Mesendoderm (in vitro differentiated cells): ENCODE measurements at regions not wholly inside any gene's neighbourhood (a gene's known extent, or its start where the extent isn't known, plus 50 kb on each side); places are given as distances from the start of the nearest gene placed in this dataset.
"Not testable (repeated sequence)": the region's sequence is repeated elsewhere in the genome, so short reads cannot be mapped to it uniquely, and the experiment has no call there.

Experiments used
- DNase-seq: peaks from one replicate; pipeline ENCODE4 v3.0.0; 2013
- H2AK5ac ChIP-seq: 2 replicates; pipeline ENCODE4 v1.6.1; 2013; ENCODE audit warnings: low read length, inconsistent platforms
- H2BK120ac ChIP-seq: 2 replicates; pipeline ENCODE4 v1.6.1; 2013; ENCODE audit warnings: low read depth, mild to moderate bottlenecking, low read length, moderate library complexity, mixed read lengths
- H2BK15ac ChIP-seq: replicated peaks from 2 replicates; pipeline ENCODE4 v1.6.1; 2013; ENCODE audit warnings: low read depth, mild to moderate bottlenecking, moderate library complexity
- H2BK5ac ChIP-seq: 2 replicates; pipeline ENCODE4 v1.6.1; 2013; ENCODE audit warnings: low read length, inconsistent platforms
- H3K18ac ChIP-seq: 2 replicates; pipeline ENCODE4 v1.6.1; 2013; ENCODE audit warnings: mild to moderate bottlenecking, low read length, mixed read lengths
- H3K23ac ChIP-seq: one replicate; pipeline ENCODE4 v1.6.1; 2013; ENCODE audit warnings: low read length
- H3K27ac ChIP-seq: 2 replicates; pipeline ENCODE4 v1.5.1; 2013; ENCODE audit warnings: low read depth, mild to moderate bottlenecking, inconsistent platforms, low read length, moderate library complexity
- H3K27me3 ChIP-seq: 2 replicates; pipeline ENCODE4 v1.6.1; 2013; ENCODE audit warnings: low read length, control low read depth, mild to moderate bottlenecking, inconsistent platforms; ENCODE audit not compliant: insufficient read depth, poor library complexity
- H3K36me3 ChIP-seq: 2 replicates; pipeline ENCODE4 v1.6.1; 2013; ENCODE audit warnings: low read length, inconsistent platforms; ENCODE audit not compliant: control insufficient read depth, insufficient read depth
- H3K4ac ChIP-seq: one replicate; pipeline ENCODE4 v1.6.1; 2013; ENCODE audit warnings: low read depth, mild to moderate bottlenecking, low read length, moderate library complexity
- H3K4me1 ChIP-seq: 2 replicates; pipeline ENCODE4 v1.6.1; 2013; ENCODE audit warnings: low read depth, low read length, inconsistent platforms; ENCODE audit not compliant: control insufficient read depth
- H3K4me2 ChIP-seq: 2 replicates; pipeline ENCODE4 v1.6.1; 2013; ENCODE audit warnings: low read length
- H3K4me3 ChIP-seq: 2 replicates; pipeline ENCODE4 v1.5.1; 2013; ENCODE audit warnings: mild to moderate bottlenecking, low read length
- H3K56ac ChIP-seq: one replicate; pipeline ENCODE4 v1.6.1; 2013; ENCODE audit warnings: low read length
- H3K79me1 ChIP-seq: 2 replicates; pipeline ENCODE4 v1.6.1; 2013; ENCODE audit warnings: low read length, inconsistent platforms
- H3K79me2 ChIP-seq: 2 replicates; pipeline ENCODE4 v1.6.1; 2013; ENCODE audit warnings: mild to moderate bottlenecking, low read length; ENCODE audit not compliant: control insufficient read depth, insufficient read depth
- H3K9ac ChIP-seq: 2 replicates; pipeline ENCODE4 v1.6.1; 2013; ENCODE audit warnings: low read length, inconsistent platforms
- H4K5ac ChIP-seq: one replicate; pipeline ENCODE4 v1.6.1; 2013; ENCODE audit warnings: low read length
- H4K8ac ChIP-seq: one replicate; pipeline ENCODE4 v1.6.1; 2013; ENCODE audit warnings: low read depth, mild to moderate bottlenecking, control low read depth, low read length, moderate library complexity
- WGBS: extraction: QIAGEN DNeasy Blood & Tissue Kit; methylation state at CpG from one replicate; pipeline ENCODE4 v1.1.7; 2013; ENCODE audit warnings: low lambda C conversion rate, missing lambda C conversion rate; ENCODE audit not compliant: insufficient coverage; ENCODE audit errors: extremely low coverage; 5-methylcytosine and 5-hydroxymethylcytosine counted together

DNA sequence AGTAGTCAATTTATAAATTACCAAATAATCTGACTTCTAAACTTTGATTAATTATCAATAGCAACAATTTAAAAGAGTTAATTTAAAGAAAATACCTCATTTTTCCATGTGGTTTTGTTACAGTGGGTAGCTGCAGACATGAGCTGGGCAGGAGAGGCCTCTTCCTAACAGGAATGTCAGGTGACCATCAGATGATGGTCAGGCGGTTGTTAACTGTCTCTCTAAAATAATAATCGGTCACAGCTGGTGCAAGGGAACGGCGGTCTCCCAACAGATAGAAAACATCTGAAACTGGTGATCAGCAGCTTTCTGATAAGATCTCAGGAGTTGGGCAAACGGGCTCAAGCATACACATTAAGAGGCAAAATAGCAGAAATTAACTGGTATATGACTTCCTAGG lies 342.7 kb upstream of the CYLC2 start:
- no peaks in the 10 kb centered on the region for H3K36me3 ChIP-seq
- no peak overlapping the region for H3K23ac ChIP-seq

DNA sequence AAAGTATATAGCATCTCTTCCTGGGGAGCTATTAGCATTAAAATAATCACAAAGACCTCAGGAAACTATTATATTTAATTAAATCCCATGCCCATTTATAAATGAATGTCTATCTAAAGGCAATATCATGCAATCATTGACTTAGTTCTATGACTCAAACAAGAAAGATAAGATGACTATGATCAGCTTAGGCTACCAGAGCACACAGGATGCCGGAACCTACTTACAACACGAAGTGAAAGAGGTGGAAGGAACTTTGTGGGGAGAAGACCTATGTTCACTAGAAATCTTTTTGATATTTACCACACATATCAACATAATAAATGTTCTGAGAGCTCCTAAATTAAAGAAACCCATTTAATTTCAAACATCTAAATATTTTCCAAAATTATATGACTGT lies 344.2 kb upstream of the CYLC2 start:
- no peak overlapping the region for H2AK5ac ChIP-seq
- H3K79me1 ChIP-seq, result no peaks in the 10 kb centered on the region
- H3K18ac ChIP-seq, result no peak overlapping the region
- H4K5ac ChIP-seq, result no peak overlapping the region
- H3K4me2 ChIP-seq, result no peak overlapping the region
- H3K4me1 ChIP-seq, result no peaks in the 10 kb centered on the region
- no peak overlapping the region for H4K8ac ChIP-seq
- WGBS, result no CpG with 5 or more reads among the region's 2 CpGs
- H3K9ac ChIP-seq, result no peak overlapping the region
- H2BK15ac ChIP-seq, result no peak overlapping the region
- no peak overlapping the region for H3K27ac ChIP-seq
- H2BK120ac ChIP-seq, result no peak overlapping the region
- no peak overlapping the region for H3K4me3 ChIP-seq
- no peaks in the 10 kb centered on the region for H3K27me3 ChIP-seq
- H3K56ac ChIP-seq, result no peak overlapping the region
- no peak overlapping the region for H2BK5ac ChIP-seq
- H3K23ac ChIP-seq, result no peak overlapping the region
- no peaks in the 10 kb centered on the region for H3K79me2 ChIP-seq
- H3K4ac ChIP-seq, result no peak overlapping the region
- no peaks in the 10 kb centered on the region for H3K36me3 ChIP-seq
- DNase-seq, result no peak

More for the DNA sequence above, 342.7 kb upstream of the CYLC2 start:
- Histone ChIP-seq H3K4ac (no peak overlapping the region), H3K4me1 (no peaks in the 10 kb centered on the region), H3K4me3 (no peak overlapping the region), H2BK5ac (no peak overlapping the region), H3K18ac (no peak overlapping the region), H3K27ac (no peak overlapping the region), H3K27me3 (no peaks in the 10 kb centered on the region), H2BK15ac (no peak overlapping the region), H3K56ac (no peak overlapping the region), H3K79me1 (no peaks in the 10 kb centered on the region), H2AK5ac (no peak overlapping the region), H4K5ac (no peak overlapping the region), H3K9ac (no peak overlapping the region), H2BK120ac (no peak overlapping the region), H3K79me2 (no peaks in the 10 kb centered on the region), H4K8ac (no peak overlapping the region), H3K4me2 (no peak overlapping the region)
- WGBS, result no CpG with 5 or more reads among the region's 5 CpGs
- DNase-seq, result no peak

DNA sequence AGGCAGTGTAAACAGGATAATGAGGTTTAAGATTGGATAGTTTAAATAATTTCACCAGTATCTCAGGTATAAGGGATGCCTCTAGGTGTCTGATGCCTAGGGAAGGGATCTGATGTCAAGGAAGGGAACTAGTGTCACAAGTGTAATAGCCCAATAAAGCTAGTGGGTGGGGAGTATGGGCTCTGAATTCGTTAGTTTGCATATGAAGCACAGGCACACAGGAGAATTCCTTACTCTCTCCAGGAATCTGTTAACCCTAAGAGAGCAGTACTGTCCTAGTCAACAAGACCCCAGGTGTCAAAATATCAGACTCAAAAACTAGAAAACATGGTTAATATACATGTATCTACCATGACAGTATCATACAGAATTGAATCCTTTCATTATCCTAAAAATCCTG lies 352.5 kb upstream of the CYLC2 start:
- H3K4ac ChIP-seq, result no peak overlapping the region
- H3K9ac ChIP-seq, result no peak overlapping the region
- H2BK120ac ChIP-seq, result no peak overlapping the region
- no peaks in the 10 kb centered on the region for H3K4me1 ChIP-seq
- H4K8ac ChIP-seq, result no peak overlapping the region
- H3K56ac ChIP-seq, result no peak overlapping the region
- WGBS, result no CpG with 5 or more reads among the region's 1 CpG
- H3K23ac ChIP-seq, result no peak overlapping the region
- DNase-seq, result peak; percentile 2
- no peaks in the 10 kb centered on the region for H3K36me3 ChIP-seq
- no peak overlapping the region for H4K5ac ChIP-seq
- no peak overlapping the region for H3K4me2 ChIP-seq
- no peaks in the 10 kb centered on the region for H3K79me2 ChIP-seq
- H2BK15ac ChIP-seq, result no peak overlapping the region
- H2BK5ac ChIP-seq, result no peak overlapping the region
- H3K27me3 ChIP-seq, result no peaks in the 10 kb centered on the region
- no peak overlapping the region for H3K4me3 ChIP-seq
- no peaks in the 10 kb centered on the region for H3K79me1 ChIP-seq
- H3K18ac ChIP-seq, result no peak overlapping the region
- no peak overlapping the region for H3K27ac ChIP-seq
- H2AK5ac ChIP-seq, result no peak overlapping the region

DNA sequence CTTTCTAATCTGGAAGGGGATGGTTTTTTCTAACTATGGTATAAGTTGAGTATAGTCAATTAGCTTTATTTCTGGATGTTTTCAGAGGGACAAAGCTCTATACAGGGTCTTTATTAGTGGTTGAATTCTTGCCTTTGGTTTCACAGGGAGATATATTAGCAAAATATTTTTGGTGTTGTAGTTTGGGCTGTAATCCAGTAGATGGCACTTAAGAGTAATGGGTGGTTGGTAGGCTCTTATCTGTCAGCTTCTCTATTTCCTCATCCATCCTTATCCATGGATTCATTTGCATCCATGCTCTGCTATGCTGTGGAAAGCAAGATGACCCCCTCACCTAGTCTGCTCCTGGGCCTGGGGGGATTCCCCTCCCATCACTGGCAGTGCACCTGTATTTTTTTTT lies 363.6 kb upstream of the CYLC2 start:
- no peak overlapping the region for H3K56ac ChIP-seq
- no peak overlapping the region for H2BK120ac ChIP-seq
- no peaks in the 10 kb centered on the region for H3K79me1 ChIP-seq
- no peak overlapping the region for H3K4ac ChIP-seq
- H4K5ac ChIP-seq, result no peak overlapping the region
- H3K4me2 ChIP-seq, result no peak overlapping the region
- H2AK5ac ChIP-seq, result no peak overlapping the region
- H2BK5ac ChIP-seq, result no peak overlapping the region
- no peak overlapping the region for H3K4me3 ChIP-seq
- peak; percentile 53 for DNase-seq
- H3K36me3 ChIP-seq, result no peaks in the 10 kb centered on the region
- no peak overlapping the region for H3K9ac ChIP-seq
- H3K79me2 ChIP-seq, result no peaks in the 10 kb centered on the region
- H3K18ac ChIP-seq, result no peak overlapping the region
- H3K4me1 ChIP-seq, result no peaks in the 10 kb centered on the region
- no peak overlapping the region for H2BK15ac ChIP-seq
- H3K23ac ChIP-seq, result no peak overlapping the region
- H3K27ac ChIP-seq, result no peak overlapping the region
- H3K27me3 ChIP-seq, result no peaks in the 10 kb centered on the region
- no peak overlapping the region for H4K8ac ChIP-seq

DNA sequence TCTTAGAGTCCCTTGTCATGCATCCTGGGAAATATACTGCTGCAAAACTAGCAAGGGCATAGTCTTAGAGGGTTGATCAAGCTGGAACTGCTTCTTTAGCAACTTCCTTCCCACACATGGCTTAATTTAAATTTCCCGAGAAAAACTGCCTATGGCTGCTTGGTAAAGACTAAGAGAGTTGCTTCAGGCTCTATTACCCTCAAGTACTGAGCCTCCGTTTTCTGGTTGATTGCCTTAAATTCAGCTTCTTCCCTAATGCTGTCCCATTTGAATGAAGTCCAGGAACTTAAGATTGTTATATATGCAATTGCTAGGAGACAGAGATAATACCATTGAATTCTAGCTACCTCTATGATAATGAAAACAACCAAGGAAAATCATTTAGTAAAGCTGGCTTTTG lies 385.7 kb upstream of the CYLC2 start:
- Histone ChIP-seq H4K8ac (no peak overlapping the region), H4K5ac (no peak overlapping the region), H3K79me1 (no peaks in the 10 kb centered on the region), H3K18ac (no peak overlapping the region), H3K4me1 (no peaks in the 10 kb centered on the region), H3K56ac (no peak overlapping the region), H3K4ac (no peak overlapping the region), H3K23ac (no peak overlapping the region), H2AK5ac (no peak overlapping the region), H3K4me3 (no peak overlapping the region), H3K36me3 (no peaks in the 10 kb centered on the region), H3K27me3 (no peaks in the 10 kb centered on the region), H2BK5ac (no peak overlapping the region), H2BK15ac (no peak overlapping the region), H3K9ac (no peak overlapping the region), H3K79me2 (no peaks in the 10 kb centered on the region), H2BK120ac (no peak overlapping the region), H3K27ac (no peak overlapping the region), H3K4me2 (no peak overlapping the region)
- WGBS, result no CpG with 5 or more reads among the region's 2 CpGs
- no peak for DNase-seq

DNA sequence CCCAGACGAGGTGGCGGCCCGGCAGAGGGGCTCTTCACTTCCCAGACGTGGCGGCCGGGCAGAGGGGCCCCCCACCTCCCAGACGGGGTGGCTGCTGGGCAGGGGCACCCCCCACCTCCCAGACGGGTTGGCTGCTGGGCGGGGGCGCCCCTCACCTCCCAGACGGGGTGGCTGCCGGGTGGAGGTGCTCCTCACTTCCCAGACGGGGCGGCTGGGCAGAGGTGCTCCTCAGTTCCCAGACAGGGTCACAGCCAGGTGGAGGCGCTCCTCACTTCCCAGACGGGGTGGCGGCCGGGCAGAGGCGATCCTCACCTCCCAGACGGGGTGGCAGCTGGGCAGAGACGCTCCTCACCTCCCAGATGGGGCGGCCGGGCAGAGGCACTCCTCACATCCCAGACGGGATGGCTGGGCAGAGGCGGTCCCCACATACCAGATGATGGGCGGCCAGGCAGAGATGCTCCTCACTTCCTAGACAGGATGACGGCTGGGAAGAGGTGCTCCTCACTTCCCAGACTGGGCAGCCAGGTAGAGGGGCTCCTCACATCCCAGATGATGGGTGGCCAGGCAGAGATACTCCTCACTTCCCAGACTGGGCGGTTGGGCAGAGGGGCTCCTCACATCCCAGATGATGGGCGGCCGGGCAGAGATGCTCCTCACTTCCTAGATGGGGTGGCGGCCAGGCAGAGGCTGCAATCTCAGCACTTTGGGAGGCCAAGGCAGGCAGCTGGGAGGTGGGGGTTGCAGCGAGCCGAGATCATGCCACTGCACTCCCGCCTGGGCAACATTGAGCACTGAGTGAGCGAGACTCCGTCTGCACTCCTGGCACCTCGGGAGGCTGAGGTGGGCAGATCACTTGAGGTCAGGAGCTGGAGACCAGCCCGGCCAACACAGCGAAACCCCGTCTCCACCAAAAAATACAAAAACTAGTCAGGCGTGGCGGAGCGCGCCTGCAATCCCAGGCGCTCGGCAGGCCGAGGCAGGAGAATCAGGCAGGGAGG lies 391.6 kb upstream of the CYLC2 start:
- not testable (repeated sequence) for H2BK120ac ChIP-seq, H3K56ac ChIP-seq, H4K8ac ChIP-seq, H3K4ac ChIP-seq, H3K9ac ChIP-seq, H3K18ac ChIP-seq, H3K27ac ChIP-seq, H2BK15ac ChIP-seq, H3K36me3 ChIP-seq, H3K4me2 ChIP-seq, H3K4me1 ChIP-seq, H3K79me2 ChIP-seq, H3K23ac ChIP-seq, H4K5ac ChIP-seq, H2AK5ac ChIP-seq, H3K4me3 ChIP-seq, H3K79me1 ChIP-seq, DNase-seq, H3K27me3 ChIP-seq, H2BK5ac ChIP-seq
- no CpG with 5 or more reads among the region's 47 CpGs for WGBS
